Naive thymus-derived CD4-positive, alpha-beta T cell (primary cell): ENCODE measurements at regions not wholly inside any gene's neighbourhood (a gene's known extent, or its start where the extent isn't known, plus 50 kb on each side); places are given as distances from the start of the nearest gene placed in this dataset.

Source experiments
- ATAC-seq: fragments of 150-1000 bp; cut with Tn5 transposase; 2 replicates; pipeline ENCODE4 v1.10.0; 2021; ENCODE audit warnings: mild to moderate bottlenecking, moderate library complexity
- CTCF ChIA-PET: fragments of 350-600 bp; sonication (Branson Sonifier 250); formaldehyde crosslinking; loops from one replicate; lab custom pipeline; 2021; ENCODE audit warnings: antibody characterized with exemption; lab: Charles Lee
- POLR2A ChIA-PET: fragments of 350-600 bp; sonication (Branson Sonifier 250); formaldehyde crosslinking; loops from one replicate; lab custom pipeline; 2021; ENCODE audit warnings: antibody characterized with exemption, inconsistent platforms; lab: Charles Lee
- DNase-seq, 9 donors: peaks; one replicate each; pipeline versions ENCODE4 v3.0.0 to v3.0.0-alpha.2; 2020 to 2022; ENCODE audit warnings: mixed read lengths in 1 of 9
- H3K27ac ChIP-seq: one replicate; pipeline ENCODE4 v1.7.0; 2013; ENCODE audit warnings: mild to moderate bottlenecking, low read depth, low read length, moderate library complexity
- H3K27me3 ChIP-seq, 2 donors: one replicate each; pipeline ENCODE4 v1.7.0; 2013; ENCODE audit warnings: low read length in 2 of 2, mild to moderate bottlenecking in 2 of 2, moderate library complexity in 2 of 2; ENCODE audit not compliant: control insufficient read depth in 2 of 2, insufficient read depth in 2 of 2
- H3K36me3 ChIP-seq, 3 experiments: 1 replicate in 2 of 3; 2 replicates in 1 of 3; pipeline ENCODE4 v1.7.0; 2013; ENCODE audit warnings: low read length in 3 of 3, mild to moderate bottlenecking in 3 of 3, moderate library complexity in 1 of 3; ENCODE audit not compliant: insufficient read depth in 3 of 3, control insufficient read depth in 2 of 3
- H3K4me1 ChIP-seq, 2 donors: one replicate each; pipeline ENCODE4 v1.7.0; 2013; ENCODE audit warnings: low read length in 2 of 2, mild to moderate bottlenecking in 2 of 2, moderate library complexity in 1 of 2; ENCODE audit not compliant: control insufficient read depth in 2 of 2, insufficient read depth in 2 of 2
- H3K4me3 ChIP-seq: 2 replicates; pipeline ENCODE4 v1.7.0; 2013; ENCODE audit warnings: mild to moderate bottlenecking, low read length
- H3K9me3 ChIP-seq, 3 experiments: 1 replicate in 2 of 3; 2 replicates in 1 of 3; pipeline ENCODE4 v1.7.0; 2013; ENCODE audit warnings: low read length in 3 of 3; ENCODE audit not compliant: control insufficient read depth in 2 of 3
- H3K27ac Mint-ChIP-seq, 9 donors: one replicate each; pipeline ENCODE4 v1.8.0; 2020 to 2022; ENCODE audit warnings: mixed read lengths in 9 of 9, mild to moderate bottlenecking in 8 of 9, moderate library complexity in 5 of 9, inconsistent platforms in 2 of 9
- H3K27me3 Mint-ChIP-seq, 5 donors: one replicate each; pipeline ENCODE4 v1.8.0; 2021 to 2022; ENCODE audit warnings: mixed read lengths in 5 of 5, mild to moderate bottlenecking in 1 of 5
- H3K36me3 Mint-ChIP-seq, 5 donors: one replicate each; pipeline ENCODE4 v1.8.0; 2020 to 2022; ENCODE audit warnings: mixed read lengths in 5 of 5, mild to moderate bottlenecking in 3 of 5, inconsistent platforms in 1 of 5
- H3K4me1 Mint-ChIP-seq, 7 donors: one replicate each; pipeline ENCODE4 v1.8.0; 2020 to 2022; ENCODE audit warnings: mixed read lengths in 7 of 7, mild to moderate bottlenecking in 3 of 7, inconsistent platforms in 1 of 7
- H3K4me3 Mint-ChIP-seq, 10 donors: one replicate each; pipeline ENCODE4 v1.8.0; 2020 to 2022; ENCODE audit warnings: mild to moderate bottlenecking in 10 of 10, mixed read lengths in 10 of 10, moderate library complexity in 6 of 10, inconsistent platforms in 2 of 10
- H3K9me3 Mint-ChIP-seq, 11 donors: one replicate each; pipeline ENCODE4 v1.8.0; 2020 to 2022; ENCODE audit warnings: mixed read lengths in 11 of 11, mild to moderate bottlenecking in 4 of 11, inconsistent platforms in 1 of 11, moderate library complexity in 1 of 11
- intact Hi-C, 2 donors: fragments of 100-400 bp; cut with micrococcal nuclease; formaldehyde crosslinking; loops; one replicate each; pipeline ENCODE4 v1.15.1; 2023

- Mint-ChIP-seq H3K36me3 (peaks cover 0 to 4% (median 0%) of the 10 kb centered on the region in 5 donors), H3K27ac (no peak overlapping the region), H3K4me1 (no peaks in the 10 kb centered on the region), H3K4me3 (no peak overlapping the region), H3K9me3 (peaks cover 0 to 19% (median 3%) of the 10 kb centered on the region in 11 donors), H3K27me3 (peaks cover 3 to 15% (median 10%) of the 10 kb centered on the region in 5 donors)
- CTCF ChIA-PET, result no interaction called here
- ATAC-seq (no peak), DNase-seq (no peak)
- H3K36me3 ChIP-seq, result no peaks in the 10 kb centered on the region
- H3K27ac ChIP-seq, result no peak overlapping the region
- H3K4me1 ChIP-seq, result no peaks in the 10 kb centered on the region
- POLR2A ChIA-PET, result no interaction called here
- no peak overlapping the region for H3K4me3 ChIP-seq
- no peaks in the 10 kb centered on the region for H3K9me3 ChIP-seq
- intact Hi-C loops, result no loop called here
- no peaks in the 10 kb centered on the region for H3K27me3 ChIP-seq
Observed at GRCh38 chr3:146313746-146314111, 62.8 kb upstream of the PLSCR4 start.

- intact Hi-C loops, result no loop called here
- Histone ChIP-seq H3K36me3 (no peaks in the 10 kb centered on the region), H3K27me3 (no peaks in the 10 kb centered on the region), H3K9me3 (no peaks in the 10 kb centered on the region), H3K27ac (no peak overlapping the region), H3K4me3 (no peak overlapping the region), H3K4me1 (no peaks in the 10 kb centered on the region)
- CTCF ChIA-PET, result no interaction called here
- Mint-ChIP-seq H3K4me1 (no peaks in the 10 kb centered on the region), H3K9me3 (peaks cover 0 to 19% (median 3%) of the 10 kb centered on the region in 11 donors), H3K36me3 (peaks cover 0 to 4% (median 0%) of the 10 kb centered on the region in 5 donors), H3K4me3 (no peak overlapping the region), H3K27me3 (peaks cover 3 to 15% (median 10%) of the 10 kb centered on the region in 5 donors), H3K27ac (no peak overlapping the region)
- ATAC-seq (no peak), DNase-seq (no peak)
- POLR2A ChIA-PET, result no interaction called here
Observed at GRCh38 chr3:146313031-146313745, 62.3 kb upstream of the PLSCR4 start.

GRCh38 chr3:146308682-146309081 is 57.8 kb upstream of the PLSCR4 start:
- Histone ChIP-seq H3K4me1 (no peaks in the 10 kb centered on the region), H3K4me3 (no peak overlapping the region), H3K9me3 (no peaks in the 10 kb centered on the region), H3K27ac (no peak overlapping the region), H3K27me3 (no peaks in the 10 kb centered on the region), H3K36me3 (no peaks in the 10 kb centered on the region)
- no peak for ATAC-seq
- ChIA-PET POLR2A (no interaction called here), CTCF (no interaction called here)
- H3K36me3 Mint-ChIP-seq, result no peaks in the 10 kb centered on the region
- no peak for DNase-seq
- H3K4me1 Mint-ChIP-seq, result no peaks in the 10 kb centered on the region
- intact Hi-C loops, result no loop called here
- H3K4me3 Mint-ChIP-seq, result no peak overlapping the region
- peaks cover 0 to 6% (median 0%) of the 10 kb centered on the region in 5 donors for H3K27me3 Mint-ChIP-seq
- H3K27ac Mint-ChIP-seq, result no peak overlapping the region
- H3K9me3 Mint-ChIP-seq, result peaks cover 0 to 23% (median 2%) of the 10 kb centered on the region in 11 donors

DNA sequence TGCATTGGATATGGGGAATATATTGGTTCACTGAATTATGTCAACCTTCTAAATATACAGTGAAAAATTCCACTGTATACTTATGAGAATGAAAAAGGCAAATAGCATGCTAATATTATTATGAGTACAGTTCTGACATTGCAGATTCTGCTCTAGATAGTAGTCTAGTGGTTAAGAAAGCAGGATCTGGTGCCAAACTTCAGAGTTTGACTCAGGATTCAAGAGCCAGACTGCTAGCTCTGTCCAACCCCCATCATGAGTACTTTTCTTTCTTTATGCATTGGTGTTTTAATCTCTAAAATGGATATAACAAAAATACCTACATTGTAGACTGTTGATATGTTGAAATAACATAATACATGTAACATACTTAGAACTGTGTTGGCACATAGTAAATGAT is 57.3 kb upstream of the PLSCR4 start:
- Histone ChIP-seq H3K4me1 (no peaks in the 10 kb centered on the region), H3K27ac (no peak overlapping the region), H3K9me3 (no peaks in the 10 kb centered on the region), H3K36me3 (no peaks in the 10 kb centered on the region), H3K27me3 (no peaks in the 10 kb centered on the region), H3K4me3 (no peak overlapping the region)
- Mint-ChIP-seq H3K4me3 (no peak overlapping the region), H3K27ac (no peak overlapping the region), H3K9me3 (peaks cover 0 to 27% (median 2%) of the 10 kb centered on the region in 11 donors), H3K27me3 (peaks cover 0 to 6% (median 0%) of the 10 kb centered on the region in 5 donors), H3K36me3 (no peaks in the 10 kb centered on the region), H3K4me1 (no peaks in the 10 kb centered on the region)
- intact Hi-C loops, result no loop called here
- POLR2A ChIA-PET, result no interaction called here
- DNase-seq (no peak), ATAC-seq (no peak)
- CTCF ChIA-PET, result no interaction called here

DNA sequence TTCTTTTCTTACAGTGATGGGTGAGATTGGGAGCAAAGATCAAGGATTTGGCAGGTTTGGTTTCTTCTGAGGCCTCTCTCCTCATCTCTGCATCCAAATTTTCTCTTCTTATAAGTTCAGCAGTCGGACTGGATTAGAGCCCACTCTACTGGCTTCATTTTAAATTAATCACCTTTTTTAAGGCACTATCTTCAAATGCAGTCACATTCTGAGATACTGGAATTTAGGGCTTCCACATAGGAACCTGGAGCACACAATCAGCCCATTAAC is 56.5 kb upstream of the PLSCR4 start:
- H3K9me3 ChIP-seq, result no peaks in the 10 kb centered on the region
- Mint-ChIP-seq H3K27ac (no peak overlapping the region), H3K4me3 (no peak overlapping the region), H3K4me1 (no peaks in the 10 kb centered on the region), H3K9me3 (peaks cover 0 to 30% (median 3%) of the 10 kb centered on the region in 11 donors), H3K36me3 (no peaks in the 10 kb centered on the region), H3K27me3 (peaks cover 0 to 3% (median 0%) of the 10 kb centered on the region in 5 donors)
- ChIA-PET POLR2A (no interaction called here), CTCF (no interaction called here)
- DNase-seq (no peak), ATAC-seq (no peak)
- no peak overlapping the region for H3K4me3 ChIP-seq
- no peaks in the 10 kb centered on the region for H3K4me1 ChIP-seq
- H3K27me3 ChIP-seq, result no peaks in the 10 kb centered on the region
- H3K36me3 ChIP-seq, result no peaks in the 10 kb centered on the region
- intact Hi-C loops, result no loop called here
- no peak overlapping the region for H3K27ac ChIP-seq

DNA sequence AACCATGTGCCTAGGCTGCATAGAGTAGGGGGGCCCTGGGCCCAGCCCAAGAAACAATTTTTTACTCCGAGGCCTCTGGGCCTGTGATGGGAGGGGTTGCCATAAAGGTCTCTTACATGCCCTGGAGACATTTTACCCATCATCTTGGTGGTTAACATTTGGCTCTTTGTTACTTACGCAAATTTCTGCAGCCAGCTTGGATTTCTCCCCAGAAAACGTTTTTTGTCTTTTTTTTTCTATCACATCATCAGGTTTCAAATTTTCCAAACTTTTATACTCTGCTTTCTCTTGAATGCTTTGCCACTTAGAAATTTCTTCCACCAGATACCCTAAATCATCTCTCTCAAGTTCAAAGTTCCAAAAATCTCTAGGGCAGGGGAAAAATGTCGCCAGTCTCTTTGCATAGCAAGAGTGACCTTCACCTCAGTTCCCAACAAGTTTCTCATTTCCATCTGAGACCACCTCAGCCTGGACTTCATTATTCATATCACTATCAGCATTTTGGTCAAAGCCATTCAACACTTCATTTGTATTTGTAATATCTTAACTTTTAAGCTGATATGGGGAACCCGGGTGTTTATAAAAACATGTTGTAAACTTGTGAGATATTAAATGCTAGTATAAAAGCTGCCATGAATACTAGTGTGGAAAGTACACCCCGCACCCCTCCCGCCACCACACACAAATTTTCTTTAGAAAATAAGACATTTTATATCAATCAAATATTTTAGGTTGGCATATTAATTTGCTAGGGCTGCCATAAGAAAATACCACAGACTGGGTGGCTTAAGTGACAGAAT is 56.0 kb upstream of the PLSCR4 start:
- H3K4me1 ChIP-seq, result no peaks in the 10 kb centered on the region
- ATAC-seq, result no peak
- ChIA-PET POLR2A (no interaction called here), CTCF (no interaction called here)
- H3K27me3 ChIP-seq, result no peaks in the 10 kb centered on the region
- H3K36me3 ChIP-seq, result no peaks in the 10 kb centered on the region
- Mint-ChIP-seq H3K36me3 (no peaks in the 10 kb centered on the region), H3K4me3 (no peak overlapping the region), H3K9me3 (peaks cover 0 to 34% (median 4%) of the 10 kb centered on the region in 11 donors), H3K27me3 (peaks cover 0 to 3% (median 0%) of the 10 kb centered on the region in 5 donors), H3K4me1 (no peaks in the 10 kb centered on the region), H3K27ac (no peak overlapping the region)
- intact Hi-C loops, result no loop called here
- no peak overlapping the region for H3K27ac ChIP-seq
- no peaks in the 10 kb centered on the region for H3K9me3 ChIP-seq
- no peak for DNase-seq
- H3K4me3 ChIP-seq, result no peak overlapping the region
